IMR-90 (cell line): ENCODE measurements at regions not wholly inside any gene's neighbourhood (a gene's known extent, or its start where the extent isn't known, plus 50 kb on each side); places are given as distances from the start of the nearest gene placed in this dataset.

ENCODE experiments used
- ATAC-seq: fragments of 200-7000 bp; cut with Tn5 transposase; 2 replicates; pipeline ENCODE4 v1.9.1; 2020; ENCODE audit warnings: low read depth, mild to moderate bottlenecking, moderate library complexity
- BruUV-seq: library from RNA; stranded (reverse); fragments of 400-500 nt; replicated peaks from 2 replicates; lab custom pipeline; 2021; lab: Mats Ljungman, UMichigan
- CTCF ChIA-PET: fragments of 300-600 bp; formaldehyde crosslinking; extraction: SDS; loops from one replicate; lab custom pipeline; 2021; ENCODE audit warnings: antibody characterized with exemption; lab: Yijun Ruan, JAX
- POLR2A ChIA-PET: fragments of 300-600 bp; sonication (Branson Sonifier 250); formaldehyde crosslinking; loops from one replicate; lab custom pipeline; 2022; ENCODE audit warnings: antibody characterized with exemption; ENCODE audit not compliant: unreplicated experiment; lab: Charles Lee
- DNase-seq: peaks from one replicate; pipeline ENCODE4 v3.0.0; 2013
- H2AFZ ChIP-seq: replicated peaks from 2 replicates; pipeline ENCODE3; 2013; ENCODE audit warnings: low read length, mild to moderate bottlenecking; ENCODE audit not compliant: poor library complexity
- H2AK5ac ChIP-seq: 2 replicates; pipeline ENCODE4 v1.6.1; 2013; ENCODE audit warnings: low read depth, low read length, inconsistent platforms
- H2AK9ac ChIP-seq: replicated peaks from 2 replicates; pipeline ENCODE3; 2013; ENCODE audit warnings: mild to moderate bottlenecking, low read depth, low read length, moderate library complexity; ENCODE audit not compliant: poor library complexity
- H2BK120ac ChIP-seq: 2 replicates; pipeline ENCODE4 v1.6.1; 2013; ENCODE audit warnings: low read depth, low read length, inconsistent platforms
- H2BK15ac ChIP-seq: 3 replicates; pipeline ENCODE4 v1.6.1; 2013; ENCODE audit warnings: low read depth, low read length, inconsistent platforms
- H2BK20ac ChIP-seq: 2 replicates; pipeline ENCODE4 v1.6.1; 2013; ENCODE audit warnings: low read depth, mild to moderate bottlenecking, inconsistent platforms, low read length, moderate library complexity
- H2BK5ac ChIP-seq: 2 replicates; pipeline ENCODE4 v1.6.1; 2013; ENCODE audit warnings: mild to moderate bottlenecking, low read depth, low read length, inconsistent platforms; ENCODE audit not compliant: poor library complexity, severe bottlenecking
- H3K14ac ChIP-seq: replicated peaks from 2 replicates; pipeline ENCODE4 v1.6.1; 2013; ENCODE audit warnings: low read depth, low read length, inconsistent platforms
- H3K18ac ChIP-seq: 2 replicates; pipeline ENCODE4 v1.6.1; 2013; ENCODE audit warnings: low read depth, low read length, control low read depth
- H3K23ac ChIP-seq: 2 replicates; pipeline ENCODE4 v1.6.1; 2013; ENCODE audit warnings: low read depth, low read length, inconsistent platforms
- H3K27ac ChIP-seq: 2 replicates; pipeline ENCODE4 v1.5.1; 2013; ENCODE audit warnings: mild to moderate bottlenecking, control low read depth, low read length; ENCODE audit not compliant: insufficient read depth
- H3K27me3 ChIP-seq: 2 replicates; pipeline ENCODE4 v1.6.1; 2013; ENCODE audit warnings: low read length; ENCODE audit not compliant: control insufficient read depth, insufficient read depth
- H3K36me3 ChIP-seq: 2 replicates; pipeline ENCODE4 v1.6.1; 2013; ENCODE audit warnings: low read length, mixed read lengths; ENCODE audit not compliant: control insufficient read depth, insufficient read depth
- H3K4ac ChIP-seq: 2 replicates; pipeline ENCODE4 v1.6.1; 2013; ENCODE audit warnings: low read depth, low read length, inconsistent platforms
- H3K4me1 ChIP-seq: 2 replicates; pipeline ENCODE4 v1.6.1; 2013; ENCODE audit warnings: low read length, mixed read lengths; ENCODE audit not compliant: control insufficient read depth, insufficient read depth
- H3K4me2 ChIP-seq: 2 replicates; pipeline ENCODE4 v1.6.1; 2013; ENCODE audit warnings: low read depth, mild to moderate bottlenecking, control low read depth, low read length, moderate library complexity
- H3K4me3 ChIP-seq: 2 replicates; pipeline ENCODE4 v1.5.1; 2013; ENCODE audit warnings: low read depth, mild to moderate bottlenecking, control low read depth, low read length, moderate library complexity; ENCODE audit not compliant: insufficient read depth
- H3K56ac ChIP-seq: 2 replicates; pipeline ENCODE4 v1.6.1; 2013; ENCODE audit warnings: low read length, inconsistent platforms; ENCODE audit not compliant: insufficient read depth; ENCODE audit errors: extremely low read depth
- H3K79me1 ChIP-seq, 2 experiments: 2 replicates each; pipeline ENCODE4 v1.6.1; 2013; ENCODE audit warnings: low read length in 2 of 2, inconsistent platforms in 1 of 2, low read depth in 1 of 2
- H3K9ac ChIP-seq: 2 replicates; pipeline ENCODE4 v1.6.1; 2013; ENCODE audit warnings: low read depth, low read length, control low read depth
- H3K9me1 ChIP-seq: 2 replicates; pipeline ENCODE4 v1.6.1; 2013; ENCODE audit warnings: low read length, inconsistent platforms; ENCODE audit not compliant: insufficient read depth
- H3K9me3 ChIP-seq: 2 replicates; pipeline ENCODE4 v1.6.1; 2013; ENCODE audit warnings: low read length; ENCODE audit not compliant: control insufficient read depth, insufficient read depth
- H4K20me1 ChIP-seq: 2 replicates; pipeline ENCODE4 v1.6.1; 2013; ENCODE audit warnings: low read length, inconsistent platforms; ENCODE audit not compliant: insufficient read depth
- H4K5ac ChIP-seq: 2 replicates; pipeline ENCODE4 v1.6.1; 2013; ENCODE audit warnings: mild to moderate bottlenecking, low read depth, low read length, control low read depth
- H4K8ac ChIP-seq, 2 experiments: 2 replicates each; pipeline ENCODE4 v1.6.1; 2013; ENCODE audit warnings: low read depth in 2 of 2, low read length in 2 of 2, control low read depth in 1 of 2, inconsistent platforms in 1 of 2
- H4K91ac ChIP-seq: 2 replicates; pipeline ENCODE4 v1.6.1; 2013; ENCODE audit warnings: low read depth, low read length, inconsistent platforms; ENCODE audit not compliant: insufficient read depth
- BHLHE40 ChIP-seq: fragments of 150-350 bp; IDR thresholded peaks from 2 replicates; pipeline ENCODE4 v1.6.1; 2016; ENCODE audit warnings: mild to moderate bottlenecking, low read depth, low read length
- CEBPB ChIP-seq: IDR thresholded peaks from 2 replicates; pipeline ENCODE4 v1.6.1; 2012; ENCODE audit warnings: low read depth, low read length, improper control_type of control experiment
- CHD1 ChIP-seq: IDR thresholded peaks from 2 replicates; pipeline ENCODE4 v1.6.1; 2012; ENCODE audit warnings: low read depth, low read length, improper control_type of control experiment
- CTCF ChIP-seq: conservative IDR thresholded peaks from 2 replicates; pipeline ENCODE4 v1.5.1; 2012; ENCODE audit warnings: mild to moderate bottlenecking, low read depth, low read length, improper control_type of control experiment
- ELK1 ChIP-seq: fragments of 150-350 bp; IDR thresholded peaks from 2 replicates; pipeline ENCODE4 v1.6.1; 2016; ENCODE audit warnings: low read depth, mild to moderate bottlenecking, low read length, moderate library complexity, borderline replicate concordance
- FOS ChIP-seq: fragments of 150-350 bp; IDR thresholded peaks from 2 replicates; pipeline ENCODE4 v1.6.1; 2016; ENCODE audit warnings: low read depth, low read length
- MAFK ChIP-seq: IDR thresholded peaks from 2 replicates; pipeline ENCODE4 v1.6.1; 2012; ENCODE audit warnings: low read depth, low read length, improper control_type of control experiment
- MXI1 ChIP-seq: IDR thresholded peaks from 2 replicates; pipeline ENCODE4 v1.6.1; 2012; ENCODE audit warnings: low read depth, mild to moderate bottlenecking, low read length, moderate library complexity, borderline replicate concordance
- NFE2L2 ChIP-seq: fragments of 150-350 bp; IDR thresholded peaks from 2 replicates; pipeline ENCODE4 v1.6.1; 2016; ENCODE audit warnings: low read depth, mild to moderate bottlenecking, low read length
- POLR2A ChIP-seq: IDR thresholded peaks from 2 replicates; pipeline ENCODE4 v1.6.1; 2012; ENCODE audit warnings: mild to moderate bottlenecking, low read depth, low read length
- RAD21 ChIP-seq: IDR thresholded peaks from 2 replicates; pipeline ENCODE4 v1.6.1; 2012; ENCODE audit warnings: low read length, improper control_type of control experiment
- RCOR1 ChIP-seq: IDR thresholded peaks from 2 replicates; pipeline ENCODE4 v1.6.1; 2012; ENCODE audit warnings: mild to moderate bottlenecking, low read length, improper control_type of control experiment; ENCODE audit not compliant: insufficient replicate concordance
- RFX5 ChIP-seq: IDR thresholded peaks from 2 replicates; pipeline ENCODE4 v1.8.0; 2012; ENCODE audit warnings: low read depth, mild to moderate bottlenecking, low read length, moderate library complexity
- SMC3 ChIP-seq: fragments of 150-350 bp; IDR thresholded peaks from 2 replicates; pipeline ENCODE4 v1.6.1; 2016; ENCODE audit warnings: low read depth, mild to moderate bottlenecking, antibody characterized with exemption, low read length, moderate library complexity
- USF2 ChIP-seq: fragments of 150-350 bp; IDR thresholded peaks from 2 replicates; pipeline ENCODE4 v1.6.1; 2017; ENCODE audit warnings: mild to moderate bottlenecking, antibody characterized with exemption, low read length, low read depth
- dilution Hi-C: fragments of 300-500 bp; cut with HindIII; formaldehyde crosslinking; loops from one replicate; pipeline ENCODE4 v1.14.3; 2018; ENCODE audit warnings: low sequenced_read_pairs; ENCODE audit not compliant: unreplicated experiment
- in situ Hi-C: fragments of 300-500 bp; cut with MboI; formaldehyde crosslinking; loops from 3 replicates; pipeline ENCODE4 v1.14.3; 2019; ENCODE audit warnings: low sequenced_read_pairs, inconsistent platforms, mixed read lengths
- intact Hi-C: fragments of 100-400 bp; cut with micrococcal nuclease; formaldehyde crosslinking; loops from 2 replicates; pipeline ENCODE4 v1.10.0; 2022

- no peaks in the 10 kb centered on the region for H4K20me1 ChIP-seq
Measured at GRCh38 chr2:195333869-195334268, 323.2 kb upstream of the SLC39A10 start.

More at GRCh38 chr2:195333869-195334268, 323.2 kb upstream of the SLC39A10 start:
- Histone ChIP-seq H3K9me1 (no peaks in the 10 kb centered on the region), H3K4me1 (no peaks in the 10 kb centered on the region), H2AK9ac (no peak overlapping the region), H3K4me2 (no peak overlapping the region), H3K14ac (no peak overlapping the region), H4K91ac (no peak overlapping the region), H3K27me3 (no peaks in the 10 kb centered on the region), H2AK5ac (no peak overlapping the region), H3K27ac (no peak overlapping the region), H3K9ac (no peak overlapping the region), H2BK5ac (no peak overlapping the region), H2BK20ac (no peak overlapping the region), H3K4me3 (no peak overlapping the region), H3K79me1 (no peaks in the 10 kb centered on the region), H4K5ac (no peak overlapping the region), H2BK15ac (no peak overlapping the region), H2AFZ (no peak overlapping the region), H3K56ac (no peak overlapping the region), H3K4ac (no peak overlapping the region), H3K36me3 (no peaks in the 10 kb centered on the region), H3K9me3 (no peaks in the 10 kb centered on the region), H4K8ac (no peak overlapping the region), H3K18ac (no peak overlapping the region), H2BK120ac (no peak overlapping the region), H3K23ac (no peak overlapping the region)
- POLR2A ChIA-PET: no interaction called here
- intact Hi-C loops: no loop called here
- BruUV-seq: no TSS peak
- CTCF ChIA-PET: no interaction called here
- dilution Hi-C loops: no loop called here
- ATAC-seq (no peak), DNase-seq (no peak)
- in situ Hi-C loops: no loop called here
- no peak for TF ChIP-seq RCOR1
- TF ChIP-seq CTCF: no peak
- no peak for TF ChIP-seq RAD21
- TF ChIP-seq MXI1: no peak
- no peak for TF ChIP-seq SMC3
- TF ChIP-seq RFX5: no peak
- TF ChIP-seq POLR2A: no peak
- no peak for TF ChIP-seq ELK1
- TF ChIP-seq BHLHE40: no peak
- TF ChIP-seq MAFK: no peak
- TF ChIP-seq USF2: no peak
- no peak for TF ChIP-seq FOS
- no peak for TF ChIP-seq CHD1
- TF ChIP-seq CEBPB: no peak
- TF ChIP-seq NFE2L2: no peak
